ENCODE measurements at regions not wholly inside any gene's neighbourhood (a gene's known extent, or its start where the extent isn't known, plus 50 kb on each side); places are given as distances from the start of the nearest gene placed in this dataset.
A peak's percentile ranks its signal among the peaks of the same experiment; 100 is the strongest.

- Mint-ChIP-seq H3K4me1 (peaks cover 14% of the 10 kb centered on the region; the same call in 2 of the 3 replicates), H3K27ac (no peak overlapping the region), H3K9me3 (no peaks in the 10 kb centered on the region), H3K36me3 (ENCODE audit: low read depth) (no peaks in the 10 kb centered on the region), H3K4me3 (no peak overlapping the region), H3K27me3 (ENCODE audit: insufficient read depth, low read depth, poor library complexity) (peaks cover 1% of the 10 kb centered on the region)
- H4K20me1 ChIP-seq (replicated peaks; ENCODE audit: insufficient read depth) = no peaks in the 10 kb centered on the region
- H3F3A ChIP-seq (replicated peaks; ENCODE audit: low read depth) = no peaks in the 10 kb centered on the region
- H3K9me2 ChIP-seq (ENCODE audit: insufficient read depth) = no peaks in the 10 kb centered on the region
- H3K4me2 ChIP-seq = no peak overlapping the region
- no peak overlapping the region for H3K4me3 ChIP-seq
- no peak overlapping the region for H3K27ac ChIP-seq (ENCODE audit: low read depth)
- TF ChIP-seq EZH2phosphoT487 (IDR thresholded peaks at IDR 0.05; ENCODE audit: unreplicated experiment) = no peak
- TF ChIP-seq STAT1 (IDR thresholded peaks at IDR 0.05; ENCODE audit: unreplicated experiment) = no peak
- TF ChIP-seq, protein P1, sequence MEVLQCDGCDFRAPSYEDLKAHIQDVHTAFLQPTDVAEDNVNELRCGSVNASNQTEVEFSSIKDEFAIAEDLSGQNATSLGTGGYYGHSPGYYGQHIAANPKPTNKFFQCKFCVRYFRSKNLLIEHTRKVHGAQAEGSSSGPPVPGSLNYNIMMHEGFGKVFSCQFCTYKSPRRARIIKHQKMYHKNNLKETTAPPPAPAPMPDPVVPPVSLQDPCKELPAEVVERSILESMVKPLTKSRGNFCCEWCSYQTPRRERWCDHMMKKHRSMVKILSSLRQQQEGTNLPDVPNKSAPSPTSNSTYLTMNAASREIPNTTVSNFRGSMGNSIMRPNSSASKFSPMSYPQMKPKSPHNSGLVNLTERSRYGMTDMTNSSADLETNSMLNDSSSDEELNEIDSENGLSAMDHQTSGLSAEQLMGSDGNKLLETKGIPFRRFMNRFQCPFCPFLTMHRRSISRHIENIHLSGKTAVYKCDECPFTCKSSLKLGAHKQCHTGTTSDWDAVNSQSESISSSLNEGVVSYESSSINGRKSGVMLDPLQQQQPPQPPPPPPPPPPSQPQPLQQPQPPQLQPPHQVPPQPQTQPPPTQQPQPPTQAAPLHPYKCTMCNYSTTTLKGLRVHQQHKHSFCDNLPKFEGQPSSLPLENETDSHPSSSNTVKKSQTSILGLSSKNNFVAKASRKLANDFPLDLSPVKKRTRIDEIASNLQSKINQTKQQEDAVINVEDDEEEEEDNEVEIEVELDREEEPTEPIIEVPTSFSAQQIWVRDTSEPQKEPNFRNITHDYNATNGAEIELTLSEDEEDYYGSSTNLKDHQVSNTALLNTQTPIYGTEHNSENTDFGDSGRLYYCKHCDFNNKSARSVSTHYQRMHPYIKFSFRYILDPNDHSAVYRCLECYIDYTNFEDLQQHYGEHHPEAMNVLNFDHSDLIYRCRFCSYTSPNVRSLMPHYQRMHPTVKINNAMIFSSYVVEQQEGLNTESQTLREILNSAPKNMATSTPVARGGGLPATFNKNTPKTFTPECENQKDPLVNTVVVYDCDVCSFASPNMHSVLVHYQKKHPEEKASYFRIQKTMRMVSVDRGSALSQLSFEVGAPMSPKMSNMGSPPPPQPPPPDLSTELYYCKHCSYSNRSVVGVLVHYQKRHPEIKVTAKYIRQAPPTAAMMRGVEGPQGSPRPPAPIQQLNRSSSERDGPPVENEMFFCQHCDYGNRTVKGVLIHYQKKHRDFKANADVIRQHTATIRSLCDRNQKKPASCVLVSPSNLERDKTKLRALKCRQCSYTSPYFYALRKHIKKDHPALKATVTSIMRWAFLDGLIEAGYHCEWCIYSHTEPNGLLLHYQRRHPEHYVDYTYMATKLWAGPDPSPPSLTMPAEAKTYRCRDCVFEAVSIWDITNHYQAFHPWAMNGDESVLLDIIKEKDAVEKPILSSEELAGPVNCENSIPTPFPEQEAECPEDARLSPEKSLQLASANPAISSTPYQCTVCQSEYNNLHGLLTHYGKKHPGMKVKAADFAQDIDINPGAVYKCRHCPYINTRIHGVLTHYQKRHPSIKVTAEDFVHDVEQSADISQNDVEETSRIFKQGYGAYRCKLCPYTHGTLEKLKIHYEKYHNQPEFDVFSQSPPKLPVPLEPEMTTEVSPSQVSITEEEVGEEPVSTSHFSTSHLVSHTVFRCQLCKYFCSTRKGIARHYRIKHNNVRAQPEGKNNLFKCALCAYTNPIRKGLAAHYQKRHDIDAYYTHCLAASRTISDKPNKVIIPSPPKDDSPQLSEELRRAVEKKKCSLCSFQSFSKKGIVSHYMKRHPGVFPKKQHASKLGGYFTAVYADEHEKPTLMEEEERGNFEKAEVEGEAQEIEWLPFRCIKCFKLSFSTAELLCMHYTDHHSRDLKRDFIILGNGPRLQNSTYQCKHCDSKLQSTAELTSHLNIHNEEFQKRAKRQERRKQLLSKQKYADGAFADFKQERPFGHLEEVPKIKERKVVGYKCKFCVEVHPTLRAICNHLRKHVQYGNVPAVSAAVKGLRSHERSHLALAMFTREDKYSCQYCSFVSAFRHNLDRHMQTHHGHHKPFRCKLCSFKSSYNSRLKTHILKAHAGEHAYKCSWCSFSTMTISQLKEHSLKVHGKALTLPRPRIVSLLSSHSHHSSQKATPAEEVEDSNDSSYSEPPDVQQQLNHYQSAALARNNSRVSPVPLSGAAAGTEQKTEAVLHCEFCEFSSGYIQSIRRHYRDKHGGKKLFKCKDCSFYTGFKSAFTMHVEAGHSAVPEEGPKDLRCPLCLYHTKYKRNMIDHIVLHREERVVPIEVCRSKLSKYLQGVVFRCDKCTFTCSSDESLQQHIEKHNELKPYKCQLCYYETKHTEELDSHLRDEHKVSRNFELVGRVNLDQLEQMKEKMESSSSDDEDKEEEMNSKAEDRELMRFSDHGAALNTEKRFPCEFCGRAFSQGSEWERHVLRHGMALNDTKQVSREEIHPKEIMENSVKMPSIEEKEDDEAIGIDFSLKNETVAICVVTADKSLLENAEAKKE (CRISPR knock-in tag; IDR thresholded peaks at IDR 0.05) = no peak
- no peak for TF ChIP-seq POLR2AphosphoS5 (IDR thresholded peaks at IDR 0.05; ENCODE audit: low read depth)
- no peak for TF ChIP-seq CTCF (conservative IDR thresholded peaks at IDR 0.05; ENCODE audit: low read depth in 2 of 2)
- no peak for TF ChIP-seq ETS1 (IDR thresholded peaks at IDR 0.05)
- TF ChIP-seq, protein P2, sequence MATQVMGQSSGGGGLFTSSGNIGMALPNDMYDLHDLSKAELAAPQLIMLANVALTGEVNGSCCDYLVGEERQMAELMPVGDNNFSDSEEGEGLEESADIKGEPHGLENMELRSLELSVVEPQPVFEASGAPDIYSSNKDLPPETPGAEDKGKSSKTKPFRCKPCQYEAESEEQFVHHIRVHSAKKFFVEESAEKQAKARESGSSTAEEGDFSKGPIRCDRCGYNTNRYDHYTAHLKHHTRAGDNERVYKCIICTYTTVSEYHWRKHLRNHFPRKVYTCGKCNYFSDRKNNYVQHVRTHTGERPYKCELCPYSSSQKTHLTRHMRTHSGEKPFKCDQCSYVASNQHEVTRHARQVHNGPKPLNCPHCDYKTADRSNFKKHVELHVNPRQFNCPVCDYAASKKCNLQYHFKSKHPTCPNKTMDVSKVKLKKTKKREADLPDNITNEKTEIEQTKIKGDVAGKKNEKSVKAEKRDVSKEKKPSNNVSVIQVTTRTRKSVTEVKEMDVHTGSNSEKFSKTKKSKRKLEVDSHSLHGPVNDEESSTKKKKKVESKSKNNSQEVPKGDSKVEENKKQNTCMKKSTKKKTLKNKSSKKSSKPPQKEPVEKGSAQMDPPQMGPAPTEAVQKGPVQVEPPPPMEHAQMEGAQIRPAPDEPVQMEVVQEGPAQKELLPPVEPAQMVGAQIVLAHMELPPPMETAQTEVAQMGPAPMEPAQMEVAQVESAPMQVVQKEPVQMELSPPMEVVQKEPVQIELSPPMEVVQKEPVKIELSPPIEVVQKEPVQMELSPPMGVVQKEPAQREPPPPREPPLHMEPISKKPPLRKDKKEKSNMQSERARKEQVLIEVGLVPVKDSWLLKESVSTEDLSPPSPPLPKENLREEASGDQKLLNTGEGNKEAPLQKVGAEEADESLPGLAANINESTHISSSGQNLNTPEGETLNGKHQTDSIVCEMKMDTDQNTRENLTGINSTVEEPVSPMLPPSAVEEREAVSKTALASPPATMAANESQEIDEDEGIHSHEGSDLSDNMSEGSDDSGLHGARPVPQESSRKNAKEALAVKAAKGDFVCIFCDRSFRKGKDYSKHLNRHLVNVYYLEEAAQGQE (IDR thresholded peaks at IDR 0.05; ENCODE audit: unreplicated experiment) = no peak
- no peak for TF ChIP-seq NANOG (IDR thresholded peaks at IDR 0.05; ENCODE audit: borderline replicate concordance)
- no peak for TF ChIP-seq ZNF331 (CRISPR knock-in tag; IDR thresholded peaks at IDR 0.05; ENCODE audit: low read depth)
- no peak for TF ChIP-seq JUNB (IDR thresholded peaks at IDR 0.05; ENCODE audit: unreplicated experiment)
- no peak for TF ChIP-seq CREB1 (CRISPR knock-in tag; IDR thresholded peaks at IDR 0.05; ENCODE audit: low read depth)
- no peak for TF ChIP-seq ZNF114 (CRISPR knock-in tag; IDR thresholded peaks at IDR 0.05)
- TF ChIP-seq EZH2 (IDR thresholded peaks at IDR 0.05; ENCODE audit: low read depth, unreplicated experiment) = no peak
- no peaks in the 10 kb centered on the region for H3K27me3 ChIP-seq (ENCODE audit: insufficient read depth)
- H3K4me1 ChIP-seq (ENCODE audit: insufficient read depth) = no peaks in the 10 kb centered on the region
- H2AFZ ChIP-seq = peak overlapping the region; percentile 28; the same call in 1 of the 2 replicates
- ATAC-seq = no peak
- H3K79me2 ChIP-seq (replicated peaks; ENCODE audit: insufficient read depth) = no peaks in the 10 kb centered on the region
- DNase-seq (ENCODE audit: low spot score) = no peak
- no peaks in the 10 kb centered on the region for H3K36me3 ChIP-seq (ENCODE audit: insufficient read depth)
These were observed 59.7 kb downstream of the GPR6 start for GRCh38 chr6:110037726-110038295.

All from GM23338 (cell line).